Smooth muscle cell (in vitro differentiated cells): ENCODE measurements at regions not wholly inside any gene's neighbourhood (a gene's known extent, or its start where the extent isn't known, plus 50 kb on each side); places are given as distances from the start of the nearest gene placed in this dataset.

Experiments used
- DNase-seq: peaks from one replicate; lab custom pipeline; 2025; ENCODE audit not compliant: unreplicated experiment; lab: John Stamatoyannopoulos, UW
- H2AFZ ChIP-seq: fragments of 200-600 bp; sonication (generic); 2 replicates; pipeline ENCODE4 v1.6.0; 2016; ENCODE audit warnings: antibody characterized with exemption, low read depth, mild to moderate bottlenecking
- H3F3A ChIP-seq: fragments of 200-600 bp; sonication (generic); 2 replicates; pipeline ENCODE4 v1.6.0; 2017; ENCODE audit warnings: antibody characterized with exemption, low read depth
- H3K27ac ChIP-seq: fragments of 200-600 bp; sonication (generic); 2 replicates; pipeline ENCODE4 v1.5.1; 2016; ENCODE audit warnings: low read depth, mild to moderate bottlenecking
- H3K27me3 ChIP-seq: fragments of 200-600 bp; sonication (generic); 2 replicates; pipeline ENCODE4 v1.6.1; 2016; ENCODE audit warnings: low read depth, mild to moderate bottlenecking
- H3K36me3 ChIP-seq: fragments of 200-600 bp; sonication (generic); 2 replicates; pipeline ENCODE4 v1.5.1; 2016; ENCODE audit warnings: low read depth
- H3K4me1 ChIP-seq: fragments of 200-600 bp; sonication (generic); 2 replicates; pipeline ENCODE4 v1.5.1; 2016; ENCODE audit warnings: low read depth
- H3K4me2 ChIP-seq: fragments of 200-600 bp; sonication (generic); 2 replicates; pipeline ENCODE4 v1.6.0; 2016; ENCODE audit warnings: mild to moderate bottlenecking
- H3K4me3 ChIP-seq: fragments of 200-600 bp; sonication (generic); 2 replicates; pipeline ENCODE4 v1.5.1; 2016; ENCODE audit warnings: mild to moderate bottlenecking
- H3K79me2 ChIP-seq: fragments of 200-600 bp; sonication (generic); 2 replicates; pipeline ENCODE4 v1.6.0; 2016; ENCODE audit warnings: low read depth, mild to moderate bottlenecking
- H3K9ac ChIP-seq: fragments of 200-600 bp; sonication (generic); 2 replicates; pipeline ENCODE4 v1.6.0; 2016; ENCODE audit warnings: low read depth
- H3K9me3 ChIP-seq: fragments of 200-600 bp; sonication (generic); replicated peaks from 2 replicates; pipeline ENCODE4 v1.5.1; 2016; ENCODE audit warnings: low read depth
- H4K20me1 ChIP-seq: fragments of 200-600 bp; sonication (generic); 2 replicates; pipeline ENCODE4 v1.6.0; 2016; ENCODE audit warnings: low read depth
- WGBS: methylation state at CpG from one replicate; pipeline ENCODE4 v1.1.7; 2016; ENCODE audit warnings: low lambda C conversion rate; 5-methylcytosine and 5-hydroxymethylcytosine counted together
- TF ChIP-seq, protein P1 (sequence below): fragments of 200-600 bp; sonication (generic); IDR thresholded peaks from 2 replicates; pipeline ENCODE4 v1.5.1; 2017; ENCODE audit warnings: borderline replicate concordance, mild to moderate bottlenecking, antibody characterized with exemption; ENCODE audit not compliant: insufficient read depth, poor library complexity, severe bottlenecking

- Histone ChIP-seq H3K79me2 (no peaks in the 10 kb centered on the region), H3K36me3 (no peaks in the 10 kb centered on the region), H3K4me1 (no peaks in the 10 kb centered on the region), H3K9ac (no peak overlapping the region), H3K27ac (no peak overlapping the region), H3K27me3 (no peaks in the 10 kb centered on the region), H3F3A (no peaks in the 10 kb centered on the region), H3K4me2 (no peak overlapping the region), H3K4me3 (no peak overlapping the region), H4K20me1 (no peaks in the 10 kb centered on the region), H3K9me3 (no peaks in the 10 kb centered on the region), H2AFZ (no peak overlapping the region)
- TF ChIP-seq, protein P1, sequence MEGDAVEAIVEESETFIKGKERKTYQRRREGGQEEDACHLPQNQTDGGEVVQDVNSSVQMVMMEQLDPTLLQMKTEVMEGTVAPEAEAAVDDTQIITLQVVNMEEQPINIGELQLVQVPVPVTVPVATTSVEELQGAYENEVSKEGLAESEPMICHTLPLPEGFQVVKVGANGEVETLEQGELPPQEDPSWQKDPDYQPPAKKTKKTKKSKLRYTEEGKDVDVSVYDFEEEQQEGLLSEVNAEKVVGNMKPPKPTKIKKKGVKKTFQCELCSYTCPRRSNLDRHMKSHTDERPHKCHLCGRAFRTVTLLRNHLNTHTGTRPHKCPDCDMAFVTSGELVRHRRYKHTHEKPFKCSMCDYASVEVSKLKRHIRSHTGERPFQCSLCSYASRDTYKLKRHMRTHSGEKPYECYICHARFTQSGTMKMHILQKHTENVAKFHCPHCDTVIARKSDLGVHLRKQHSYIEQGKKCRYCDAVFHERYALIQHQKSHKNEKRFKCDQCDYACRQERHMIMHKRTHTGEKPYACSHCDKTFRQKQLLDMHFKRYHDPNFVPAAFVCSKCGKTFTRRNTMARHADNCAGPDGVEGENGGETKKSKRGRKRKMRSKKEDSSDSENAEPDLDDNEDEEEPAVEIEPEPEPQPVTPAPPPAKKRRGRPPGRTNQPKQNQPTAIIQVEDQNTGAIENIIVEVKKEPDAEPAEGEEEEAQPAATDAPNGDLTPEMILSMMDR = no peak
- no peak for DNase-seq
- WGBS = 95% methylated on average over 1 of the region's 1 CpG
These were observed 197.0 kb upstream of the EYS start for GRCh38 chr6:65903992-65904391.

GRCh38 chr6:65900928-65901327 is 193.9 kb upstream of the EYS start:
- no peaks in the 10 kb centered on the region for H3K36me3 ChIP-seq
- TF ChIP-seq, protein P1 = no peak
- no peaks in the 10 kb centered on the region for H4K20me1 ChIP-seq
- H3K79me2 ChIP-seq = no peaks in the 10 kb centered on the region
- no peak overlapping the region for H3K27ac ChIP-seq
- H3K4me3 ChIP-seq = no peak overlapping the region
- H3K9ac ChIP-seq = no peak overlapping the region
- H3K4me1 ChIP-seq = no peaks in the 10 kb centered on the region
- DNase-seq = no peak
- no peaks in the 10 kb centered on the region for H3F3A ChIP-seq
- no peaks in the 10 kb centered on the region for H3K9me3 ChIP-seq
- no peaks in the 10 kb centered on the region for H3K27me3 ChIP-seq
- H2AFZ ChIP-seq = no peak overlapping the region
- no peak overlapping the region for H3K4me2 ChIP-seq

DNA sequence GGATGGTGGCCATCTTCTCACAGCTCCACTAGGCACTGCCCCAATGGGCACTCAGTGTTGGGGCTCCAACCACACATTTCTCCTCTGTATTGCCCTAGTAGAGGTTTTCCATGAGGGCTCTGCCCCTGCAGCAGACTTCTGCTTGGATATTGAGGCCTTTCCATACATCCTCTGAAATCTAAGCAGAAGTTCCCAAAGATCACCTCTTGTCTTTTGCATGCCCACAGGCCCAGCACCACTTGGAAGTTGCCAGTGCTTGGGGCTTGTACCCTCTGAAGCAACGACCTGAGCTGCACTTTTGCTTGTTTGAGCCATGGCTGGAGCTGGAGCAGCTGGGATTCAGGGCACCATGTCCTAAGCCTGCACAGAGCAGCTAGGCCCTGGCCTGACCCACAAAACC is 189.1 kb upstream of the EYS start:
- no peak overlapping the region for H3K4me2 ChIP-seq
- DNase-seq = no peak
- 4% methylated on average over 1 of the region's 1 CpG for WGBS
- H3K9ac ChIP-seq = no peak overlapping the region
- H3K4me1 ChIP-seq = no peaks in the 10 kb centered on the region
- H4K20me1 ChIP-seq = no peaks in the 10 kb centered on the region
- TF ChIP-seq, protein P1 = no peak
- H3K27ac ChIP-seq = no peak overlapping the region
- H2AFZ ChIP-seq = no peak overlapping the region
- no peaks in the 10 kb centered on the region for H3K36me3 ChIP-seq
- H3K4me3 ChIP-seq = no peak overlapping the region
- no peaks in the 10 kb centered on the region for H3K27me3 ChIP-seq
- H3F3A ChIP-seq = no peaks in the 10 kb centered on the region
- H3K9me3 ChIP-seq = no peaks in the 10 kb centered on the region
- H3K79me2 ChIP-seq = no peaks in the 10 kb centered on the region

DNA sequence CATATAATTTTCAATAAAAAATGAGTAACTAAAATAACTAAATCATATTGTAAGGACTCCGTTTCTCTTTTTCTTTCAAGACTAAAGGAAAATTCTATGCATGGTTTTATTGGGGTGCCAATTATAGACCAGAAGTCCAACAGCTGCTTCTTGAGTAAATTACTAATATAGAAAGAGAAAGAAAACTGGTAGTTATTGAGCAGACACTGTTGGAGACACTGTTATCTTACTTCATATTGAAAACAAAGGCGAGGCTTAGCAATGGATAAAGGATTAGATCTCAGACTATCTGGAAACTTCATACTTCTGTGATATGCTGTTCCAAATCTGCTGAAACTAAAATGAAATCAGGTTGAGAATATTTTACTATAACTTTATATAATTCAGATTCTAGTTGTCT is 169.6 kb upstream of the EYS start:
- H2AFZ ChIP-seq = no peak overlapping the region
- no peak overlapping the region for H3K27ac ChIP-seq

More for the DNA sequence above, 169.6 kb upstream of the EYS start:
- Histone ChIP-seq H3K36me3 (no peaks in the 10 kb centered on the region), H3F3A (no peaks in the 10 kb centered on the region), H3K4me3 (no peak overlapping the region), H4K20me1 (no peaks in the 10 kb centered on the region), H3K4me1 (no peaks in the 10 kb centered on the region), H3K79me2 (no peaks in the 10 kb centered on the region), H3K27me3 (no peaks in the 10 kb centered on the region), H3K9ac (no peak overlapping the region), H3K9me3 (no peaks in the 10 kb centered on the region), H3K4me2 (no peak overlapping the region)
- WGBS = 90% methylated on average over 2 of the region's 2 CpGs
- TF ChIP-seq, protein P1 = no peak
- DNase-seq = no peak
